Gastrocnemius medialis (tissue), 4 donors: ENCODE measurements at regions not wholly inside any gene's neighbourhood (a gene's known extent, or its start where the extent isn't known, plus 50 kb on each side); places are given as distances from the start of the nearest gene placed in this dataset.

Source experiments
- ATAC-seq, 2 donors: fragments of 150-250 bp; one replicate each; pipeline ENCODE4 v1.9.1; 2016
- DNase-seq, 2 donors: peaks; one replicate each; pipeline ENCODE4 v3.0.0-alpha.2; 2019
- H3K27ac ChIP-seq, 4 donors: fragments of 200-600 bp; sonication (generic); 1 replicate in 1 of 4; 2 replicates in 3 of 4; pipeline ENCODE4 v1.5.1; 2016 to 2018; ENCODE audit warnings: mild to moderate bottlenecking in 2 of 4, moderate library complexity in 1 of 4
- H3K27me3 ChIP-seq, 3 donors: fragments of 200-600 bp; sonication (generic) in 2 of 3; 1 replicate in 1 of 3; 2 replicates in 2 of 3; pipeline versions ENCODE4 v1.5.1 to v1.6.0; 2016 to 2019; ENCODE audit warnings: mild to moderate bottlenecking in 1 of 3, moderate library complexity in 1 of 3
- H3K36me3 ChIP-seq, 2 donors: fragments of 200-600 bp; sonication (generic) in 1 of 2; one replicate each; pipeline ENCODE4 v1.5.1; 2017 to 2018
- H3K4me1 ChIP-seq, 2 donors: fragments of 200-600 bp; sonication (generic) in 1 of 2; one replicate each; pipeline ENCODE4 v1.5.1; 2016 to 2017; ENCODE audit warnings: mild to moderate bottlenecking in 2 of 2
- H3K4me3 ChIP-seq, 4 donors: fragments of 200-600 bp; sonication (generic) in 3 of 4; 1 replicate in 1 of 4; 2 replicates in 3 of 4; pipeline ENCODE4 v1.5.1; 2016 to 2019; ENCODE audit warnings: mild to moderate bottlenecking in 2 of 4
- H3K9me3 ChIP-seq, 3 donors: fragments of 200-600 bp; sonication (generic) in 2 of 3; 1 replicate in 1 of 3; 2 replicates in 2 of 3; pipeline ENCODE4 v1.5.1; 2016 to 2019
- CTCF ChIP-seq, 5 experiments: fragments of 450-650 bp in 3 of 5; fragments of 200-600 bp in 2 of 5; sonication (generic) in 2 of 5; IDR thresholded peaks in 4 of 5; conservative IDR thresholded peaks in 1 of 5; 1 replicate in 4 of 5; 2 replicates in 1 of 5; pipeline ENCODE4 v1.5.1; 2016 to 2019; ENCODE audit warnings: antibody characterized with exemption in 5 of 5, mild to moderate bottlenecking in 3 of 5, moderate library complexity in 3 of 5
- POLR2A ChIP-seq, 2 donors: fragments of 450-650 bp; IDR thresholded peaks; one replicate each; pipeline ENCODE4 v1.6.1; 2017; ENCODE audit warnings: antibody characterized with exemption in 2 of 2, mild to moderate bottlenecking in 2 of 2, moderate library complexity in 2 of 2
- in situ Hi-C, 4 donors: fragments of 200-750 bp; cut with MboI; loops; one replicate each; pipeline versions ENCODE4 v1.15.0 to v1.8.0; 2017; ENCODE audit warnings: low sequenced_read_pairs in 4 of 4
- intact Hi-C: fragments of 100-400 bp; cut with DNase I; formaldehyde crosslinking; loops from one replicate; pipeline ENCODE4 v1.15.1; 2023; ENCODE audit warnings: low total_unique reads

- no peak overlapping the region for H3K4me3 ChIP-seq
- intact Hi-C loops (no loop called here), in situ Hi-C loops (loop anchor here in 1 of 4 donors (25.0 kb wide), 1 partner anchor 112 kb away; no protein-coding TSS in a partner anchor)
- no peaks in the 10 kb centered on the region for H3K36me3 ChIP-seq
- no peaks in the 10 kb centered on the region for H3K9me3 ChIP-seq
- no peaks in the 10 kb centered on the region for H3K4me1 ChIP-seq
- DNase-seq, result no peak
- TF ChIP-seq POLR2A (IDR thresholded peaks at IDR 0.05) (no peak), CTCF (IDR thresholded peaks at IDR 0.05 in 4 of 5, conservative IDR thresholded peaks at IDR 0.05 in 1 of 5) (no peak)
- no peak for ATAC-seq
- H3K27me3 ChIP-seq, result no peaks in the 10 kb centered on the region
- no peak overlapping the region for H3K27ac ChIP-seq
These were observed 177.3 kb upstream of the C9orf72 start for GRCh38 chr9:27750566-27750965.

GRCh38 chr9:27752069-27752468 lies 178.8 kb upstream of the C9orf72 start:
- Histone ChIP-seq H3K4me3 (no peak overlapping the region), H3K27ac (no peak overlapping the region), H3K27me3 (no peaks in the 10 kb centered on the region), H3K4me1 (no peaks in the 10 kb centered on the region), H3K36me3 (no peaks in the 10 kb centered on the region), H3K9me3 (no peaks in the 10 kb centered on the region)
- DNase-seq (no peak), ATAC-seq (no peak)
- intact Hi-C loops, result no loop called here
- TF ChIP-seq POLR2A (IDR thresholded peaks at IDR 0.05), result no peak
- TF ChIP-seq CTCF (IDR thresholded peaks at IDR 0.05 in 4 of 5, conservative IDR thresholded peaks at IDR 0.05 in 1 of 5), result no peak
- in situ Hi-C loops, result loop anchor here in 1 of 4 donors (25.0 kb wide), 1 partner anchor 110 kb away; no protein-coding TSS in a partner anchor

- in situ Hi-C loops, result loop anchor here in 1 of 4 donors (25.0 kb wide), 1 partner anchor 106 kb away; no protein-coding TSS in a partner anchor
- Histone ChIP-seq H3K27me3 (no peaks in the 10 kb centered on the region), H3K4me3 (no peak overlapping the region), H3K4me1 (no peaks in the 10 kb centered on the region), H3K36me3 (no peaks in the 10 kb centered on the region), H3K9me3 (no peaks in the 10 kb centered on the region), H3K27ac (no peak overlapping the region)
- intact Hi-C loops, result no loop called here
- TF ChIP-seq CTCF (IDR thresholded peaks at IDR 0.05 in 4 of 5, conservative IDR thresholded peaks at IDR 0.05 in 1 of 5) (no peak), POLR2A (IDR thresholded peaks at IDR 0.05) (no peak)
- ATAC-seq (no peak), DNase-seq (no peak)
These were observed 182.6 kb upstream of the C9orf72 start for GRCh38 chr9:27755846-27756245.

GRCh38 chr9:27756418-27756817 lies 183.1 kb upstream of the C9orf72 start:
- ATAC-seq (no peak), DNase-seq (no peak)
- Histone ChIP-seq H3K4me3 (no peak overlapping the region), H3K36me3 (no peaks in the 10 kb centered on the region), H3K9me3 (no peaks in the 10 kb centered on the region), H3K27me3 (no peaks in the 10 kb centered on the region), H3K4me1 (no peaks in the 10 kb centered on the region), H3K27ac (no peak overlapping the region)
- intact Hi-C loops, result no loop called here
- TF ChIP-seq POLR2A (IDR thresholded peaks at IDR 0.05) (no peak), CTCF (IDR thresholded peaks at IDR 0.05 in 4 of 5, conservative IDR thresholded peaks at IDR 0.05 in 1 of 5) (no peak)
- in situ Hi-C loops, result loop anchor here in 1 of 4 donors (25.0 kb wide), 1 partner anchor 106 kb away; no protein-coding TSS in a partner anchor

- DNase-seq (no peak), ATAC-seq (no peak)
- H3K9me3 ChIP-seq, result no peaks in the 10 kb centered on the region
- H3K27ac ChIP-seq, result no peak overlapping the region
- intact Hi-C loops, result no loop called here
- H3K27me3 ChIP-seq, result no peaks in the 10 kb centered on the region
- TF ChIP-seq CTCF (IDR thresholded peaks at IDR 0.05 in 4 of 5, conservative IDR thresholded peaks at IDR 0.05 in 1 of 5) (no peak), POLR2A (IDR thresholded peaks at IDR 0.05) (no peak)
- H3K4me3 ChIP-seq, result no peak overlapping the region
- in situ Hi-C loops, result loop anchor here in 1 of 4 donors (25.0 kb wide), 1 partner anchor 98 kb away; no protein-coding TSS in a partner anchor
- no peaks in the 10 kb centered on the region for H3K4me1 ChIP-seq
- no peaks in the 10 kb centered on the region for H3K36me3 ChIP-seq
These were observed 190.6 kb upstream of the C9orf72 start for GRCh38 chr9:27763831-27764230.
